NCI-H345 (cell line): ENCODE measurements at regions not wholly inside any gene's neighbourhood (a gene's known extent, or its start where the extent isn't known, plus 50 kb on each side); places are given as distances from the start of the nearest gene placed in this dataset.

Experiments
- DNase-seq: peaks from one replicate; lab custom pipeline; 2025; lab: John Stamatoyannopoulos, UW

GRCh38 chr4:4808086-4808485 lies 51.4 kb upstream of the MSX1 start:
- no peak for DNase-seq

- DNase-seq = no peak
Observed at GRCh38 chr4:4805887-4806286, 53.6 kb upstream of the MSX1 start.

- DNase-seq = no peak
Observed at GRCh38 chr4:4803912-4804296, 55.6 kb upstream of the MSX1 start.

- no peak for DNase-seq
Observed at GRCh38 chr4:4803216-4803911, 56.1 kb upstream of the MSX1 start.

GRCh38 chr4:4800646-4801408 lies 58.6 kb upstream of the MSX1 start:
- no peak for DNase-seq

- DNase-seq = no peak
Observed at GRCh38 chr4:4794421-4794820, 65.0 kb upstream of the MSX1 start.

- no peak for DNase-seq
Observed at GRCh38 chr4:4792466-4792865, 67.0 kb upstream of the MSX1 start.

- DNase-seq = peak; percentile 67
Observed at GRCh38 chr4:4791299-4792111, 68.0 kb upstream of the MSX1 start.

- no peak for DNase-seq
Observed at GRCh38 chr4:4789462-4789861, 70.0 kb upstream of the MSX1 start.

- DNase-seq = no peak
Observed at GRCh38 chr4:4788573-4788972, 70.9 kb upstream of the MSX1 start.

- DNase-seq = no peak
Observed at GRCh38 chr4:4787421-4787820, 72.0 kb upstream of the MSX1 start.

- DNase-seq = no peak
Observed at GRCh38 chr4:4784379-4784778, 75.1 kb upstream of the MSX1 start.

GRCh38 chr4:4783847-4784246 lies 75.6 kb upstream of the MSX1 start:
- DNase-seq = no peak

- DNase-seq = no peak
Observed at GRCh38 chr4:4782969-4783368, 76.5 kb upstream of the MSX1 start.

- no peak for DNase-seq
Observed at GRCh38 chr4:4781936-4782707, 77.3 kb upstream of the MSX1 start.

GRCh38 chr4:4780729-4781244 lies 78.7 kb upstream of the MSX1 start:
- no peak for DNase-seq

GRCh38 chr4:4779486-4779885 lies 80.0 kb upstream of the MSX1 start:
- DNase-seq = no peak

- DNase-seq = no peak
Observed at GRCh38 chr4:4779054-4779453, 80.4 kb upstream of the MSX1 start.

- no peak for DNase-seq
Observed at GRCh38 chr4:4778554-4778953, 80.9 kb upstream of the MSX1 start.

GRCh38 chr4:4776934-4777333 lies 82.5 kb upstream of the MSX1 start:
- DNase-seq = no peak

GRCh38 chr4:4776335-4776734 lies 83.1 kb upstream of the MSX1 start:
- DNase-seq = no peak

GRCh38 chr4:4775493-4776004 lies 83.9 kb upstream of the MSX1 start:
- no peak for DNase-seq
